IPS-18c (cell line): ENCODE measurements at regions not wholly inside any gene's neighbourhood (a gene's known extent, or its start where the extent isn't known, plus 50 kb on each side); places are given as distances from the start of the nearest gene placed in this dataset.
"Not testable (repeated sequence)": the region's sequence is repeated elsewhere in the genome, so short reads cannot be mapped to it uniquely, and the experiment has no call there.

ENCODE experiments used
- H3K4me3 ChIP-seq: 2 replicates; pipeline ENCODE4 v1.7.0; 2013; ENCODE audit warnings: low read depth, mild to moderate bottlenecking, low read length, moderate library complexity; ENCODE audit not compliant: insufficient read depth
- H3K9me3 ChIP-seq: one replicate; pipeline ENCODE4 v1.6.1; 2013; ENCODE audit warnings: mild to moderate bottlenecking, low read length, moderate library complexity; ENCODE audit not compliant: control insufficient read depth, insufficient read depth

- H3K9me3 ChIP-seq, H3K4me3 ChIP-seq: not testable (repeated sequence)
These were observed 161.0 kb downstream of the ADRA2C start for GRCh38 chr4:3926969-3927755.

GRCh38 chr4:3929431-3929830 lies 163.2 kb downstream of the ADRA2C start:
- not testable (repeated sequence) for H3K4me3 ChIP-seq

GRCh38 chr4:3932734-3933133 lies 166.5 kb downstream of the ADRA2C start:
- H3K4me3 ChIP-seq, H3K9me3 ChIP-seq: not testable (repeated sequence)

More at GRCh38 chr4:3929431-3929830, 163.2 kb downstream of the ADRA2C start:
- H3K9me3 ChIP-seq, result not testable (repeated sequence)

- not testable (repeated sequence) for H3K4me3 ChIP-seq, H3K9me3 ChIP-seq
These were observed 169.2 kb downstream of the ADRA2C start for GRCh38 chr4:3935406-3935805.

GRCh38 chr4:3936184-3936583 lies 170.0 kb downstream of the ADRA2C start:
- Histone ChIP-seq H3K9me3 (no peaks in the 10 kb centered on the region), H3K4me3 (no peak overlapping the region)

GRCh38 chr4:3937849-3938562 lies 171.8 kb downstream of the ADRA2C start:
- H3K9me3 ChIP-seq, H3K4me3 ChIP-seq: not testable (repeated sequence)

- H3K4me3 ChIP-seq, H3K9me3 ChIP-seq: not testable (repeated sequence)
These were observed 172.5 kb downstream of the ADRA2C start for GRCh38 chr4:3938676-3939075.

GRCh38 chr4:3939954-3940591 lies 173.9 kb downstream of the ADRA2C start:
- not testable (repeated sequence) for H3K9me3 ChIP-seq, H3K4me3 ChIP-seq

GRCh38 chr4:3941735-3942522 lies 175.7 kb downstream of the ADRA2C start:
- not testable (repeated sequence) for H3K4me3 ChIP-seq, H3K9me3 ChIP-seq

GRCh38 chr4:3942569-3942971 lies 176.4 kb downstream of the ADRA2C start:
- H3K9me3 ChIP-seq, H3K4me3 ChIP-seq: not testable (repeated sequence)

- not testable (repeated sequence) for H3K4me3 ChIP-seq, H3K9me3 ChIP-seq
These were observed 176.9 kb downstream of the ADRA2C start for GRCh38 chr4:3943051-3943450.

GRCh38 chr4:3945511-3946290 lies 179.5 kb downstream of the ADRA2C start:
- Histone ChIP-seq H3K4me3 (no peak overlapping the region), H3K9me3 (no peaks in the 10 kb centered on the region)

GRCh38 chr4:3946553-3946952 lies 180.4 kb downstream of the ADRA2C start:
- not testable (repeated sequence) for H3K9me3 ChIP-seq, H3K4me3 ChIP-seq

- not testable (repeated sequence) for H3K9me3 ChIP-seq, H3K4me3 ChIP-seq
These were observed 181.6 kb downstream of the ADRA2C start for GRCh38 chr4:3947761-3948160.

GRCh38 chr4:3948210-3948609 lies 182.0 kb downstream of the ADRA2C start:
- not testable (repeated sequence) for H3K9me3 ChIP-seq, H3K4me3 ChIP-seq

GRCh38 chr4:3949916-3950315 lies 183.7 kb downstream of the ADRA2C start:
- not testable (repeated sequence) for H3K9me3 ChIP-seq, H3K4me3 ChIP-seq
